IPS-NIHi7 (cell line): ENCODE measurements at regions not wholly inside any gene's neighbourhood (a gene's known extent, or its start where the extent isn't known, plus 50 kb on each side); places are given as distances from the start of the nearest gene placed in this dataset.
A peak's percentile ranks its signal among the peaks of the same experiment; 100 is the strongest.

Source experiments
- DNase-seq: peaks from one replicate; pipeline ENCODE4 v3.0.0; 2012; ENCODE audit warnings: mixed read lengths; ENCODE audit errors: extremely low spot score

- no peak for DNase-seq
Measured at GRCh38 chr13:97134364-97135095, 87.6 kb upstream of the MBNL2 start.

- no peak for DNase-seq
Measured at GRCh38 chr13:97135883-97136282, 86.2 kb upstream of the MBNL2 start.

GRCh38 chr13:97136418-97136817, 85.7 kb upstream of the MBNL2 start:
- no peak for DNase-seq

GRCh38 chr13:97139691-97140090, 82.4 kb upstream of the MBNL2 start:
- peak; percentile 16 for DNase-seq

GRCh38 chr13:97140131-97140530, 82.0 kb upstream of the MBNL2 start:
- DNase-seq = no peak

GRCh38 chr13:97140611-97141010, 81.5 kb upstream of the MBNL2 start:
- no peak for DNase-seq

- DNase-seq = no peak
Measured at GRCh38 chr13:97141097-97141496, 81.0 kb upstream of the MBNL2 start.

GRCh38 chr13:97141564-97142005, 80.5 kb upstream of the MBNL2 start:
- peak; percentile 78 for DNase-seq

- DNase-seq = peak; percentile 53
Measured at GRCh38 chr13:97142452-97142851, 79.7 kb upstream of the MBNL2 start.

GRCh38 chr13:97145057-97145456, 77.1 kb upstream of the MBNL2 start:
- no peak for DNase-seq

- DNase-seq = no peak
Measured at GRCh38 chr13:97148894-97149293, 73.2 kb upstream of the MBNL2 start.

- no peak for DNase-seq
Measured at GRCh38 chr13:97160421-97160820, 61.7 kb upstream of the MBNL2 start.

GRCh38 chr13:97161582-97162231, 60.4 kb upstream of the MBNL2 start:
- no peak for DNase-seq

GRCh38 chr13:97165502-97166425, 56.4 kb upstream of the MBNL2 start:
- no peak for DNase-seq

- DNase-seq = no peak
Measured at GRCh38 chr13:97171136-97171535, 51.0 kb upstream of the MBNL2 start.
